MM.1S (cell line): ENCODE measurements at regions not wholly inside any gene's neighbourhood (a gene's known extent, or its start where the extent isn't known, plus 50 kb on each side); places are given as distances from the start of the nearest gene placed in this dataset.

Experiments used
- DNase-seq: peaks from one replicate; pipeline ENCODE4 v3.0.0-alpha.2; 2015
- H2AFZ ChIP-seq: fragments of 300-600 bp; sonication (generic); 2 replicates; pipeline ENCODE4 v1.6.0; 2016; ENCODE audit warnings: antibody characterized with exemption, low read length
- H3F3A ChIP-seq: fragments of 300-600 bp; sonication (generic); 2 replicates; pipeline ENCODE4 v1.6.1; 2016; ENCODE audit warnings: mild to moderate bottlenecking, antibody characterized with exemption, low read length, moderate library complexity, mixed read lengths; ENCODE audit not compliant: insufficient read depth
- H3K27ac ChIP-seq: fragments of 300-600 bp; sonication (generic); 2 replicates; pipeline ENCODE4 v1.5.1; 2016; ENCODE audit warnings: mild to moderate bottlenecking, low read length
- H3K27me3 ChIP-seq: fragments of 300-600 bp; sonication (generic); replicated peaks from 2 replicates; pipeline ENCODE4 v1.6.0; 2016; ENCODE audit warnings: low read length; ENCODE audit not compliant: insufficient read depth
- H3K36me3 ChIP-seq: fragments of 300-600 bp; sonication (generic); replicated peaks from 2 replicates; pipeline ENCODE4 v1.6.1; 2016; ENCODE audit warnings: mild to moderate bottlenecking, low read length, mixed read lengths; ENCODE audit not compliant: insufficient read depth
- H3K4me1 ChIP-seq: fragments of 300-600 bp; sonication (generic); 2 replicates; pipeline ENCODE4 v1.6.1; 2016; ENCODE audit warnings: low read length, mixed read lengths
- H3K4me2 ChIP-seq: fragments of 300-600 bp; sonication (generic); 2 replicates; pipeline ENCODE4 v1.6.0; 2016; ENCODE audit warnings: low read depth, low read length
- H3K4me3 ChIP-seq: fragments of 300-600 bp; sonication (generic); 2 replicates; pipeline ENCODE4 v1.5.1; 2016; ENCODE audit warnings: low read length, mixed read lengths
- H3K79me2 ChIP-seq: fragments of 300-600 bp; sonication (generic); 2 replicates; pipeline ENCODE4 v1.6.1; 2016; ENCODE audit warnings: mixed run types, low read length, mixed read lengths
- H3K9ac ChIP-seq: fragments of 300-600 bp; sonication (generic); 2 replicates; pipeline ENCODE4 v1.6.1; 2016; ENCODE audit warnings: low read length, mixed read lengths
- H3K9me2 ChIP-seq: fragments of 300-600 bp; sonication (generic); replicated peaks from 2 replicates; pipeline ENCODE4 v1.6.1; 2016; ENCODE audit warnings: mild to moderate bottlenecking, low read length, mixed read lengths; ENCODE audit not compliant: insufficient read depth
- H3K9me3 ChIP-seq: fragments of 300-600 bp; sonication (generic); replicated peaks from 2 replicates; pipeline ENCODE4 v1.6.1; 2016; ENCODE audit warnings: mild to moderate bottlenecking, low read length, mixed read lengths; ENCODE audit not compliant: insufficient read depth
- H4K20me1 ChIP-seq: fragments of 300-600 bp; sonication (generic); 2 replicates; pipeline ENCODE4 v1.6.1; 2016; ENCODE audit warnings: mild to moderate bottlenecking, low read length, moderate library complexity, mixed read lengths; ENCODE audit not compliant: insufficient read depth
- EZH2 ChIP-seq: fragments of 300-600 bp; sonication (generic); optimal IDR thresholded peaks from 2 replicates; pipeline ENCODE3; 2017; ENCODE audit warnings: low read depth, mild to moderate bottlenecking, antibody characterized with exemption, low read length, mixed read lengths
- EZH2phosphoT487 ChIP-seq: fragments of 300-600 bp; sonication (generic); IDR thresholded peaks from 2 replicates; pipeline ENCODE4 v1.6.1; 2018; ENCODE audit warnings: antibody characterized with exemption, low read length
- TF ChIP-seq, protein P1 (sequence below): fragments of 300-600 bp; sonication (generic); IDR thresholded peaks from 2 replicates; pipeline ENCODE4 v1.5.1; 2016; ENCODE audit warnings: antibody characterized with exemption, low read length, mixed read lengths

DNA sequence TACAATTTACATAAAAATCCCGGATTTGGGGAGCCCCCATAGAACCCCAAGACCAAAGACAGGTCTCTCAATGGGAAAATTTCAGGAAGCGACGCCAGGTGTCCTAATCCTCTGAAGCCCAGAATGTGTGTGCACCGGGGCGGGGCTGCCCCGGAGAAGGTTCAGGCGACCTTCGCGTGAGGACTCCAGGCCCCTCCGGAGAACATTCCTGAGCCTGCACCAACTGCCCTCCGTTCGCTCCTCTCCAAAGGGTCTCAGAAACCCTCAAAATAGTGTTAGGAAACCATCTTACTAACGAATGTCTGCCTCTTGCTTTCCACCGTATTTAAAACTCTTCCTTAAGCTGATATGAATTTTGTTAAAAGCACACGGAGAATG is 78.5 kb upstream of the INSIG1 start:
- DNase-seq: no peak
- Histone ChIP-seq H3K9ac (no peak overlapping the region), H4K20me1 (no peaks in the 10 kb centered on the region), H3K4me2 (no peak overlapping the region), H3K27ac (no peak overlapping the region), H3K79me2 (no peaks in the 10 kb centered on the region), H3K4me1 (no peaks in the 10 kb centered on the region), H3F3A (no peaks in the 10 kb centered on the region), H3K9me3 (no peaks in the 10 kb centered on the region), H3K36me3 (no peaks in the 10 kb centered on the region), H3K27me3 (0 out of 2 replicates have a peak, but pooled peaks cover 20% of the 10 kb centered on the region), H3K9me2 (no peaks in the 10 kb centered on the region), H3K4me3 (no peak overlapping the region), H2AFZ (no peak overlapping the region)
- TF ChIP-seq EZH2phosphoT487: no peak
- TF ChIP-seq, protein P1, sequence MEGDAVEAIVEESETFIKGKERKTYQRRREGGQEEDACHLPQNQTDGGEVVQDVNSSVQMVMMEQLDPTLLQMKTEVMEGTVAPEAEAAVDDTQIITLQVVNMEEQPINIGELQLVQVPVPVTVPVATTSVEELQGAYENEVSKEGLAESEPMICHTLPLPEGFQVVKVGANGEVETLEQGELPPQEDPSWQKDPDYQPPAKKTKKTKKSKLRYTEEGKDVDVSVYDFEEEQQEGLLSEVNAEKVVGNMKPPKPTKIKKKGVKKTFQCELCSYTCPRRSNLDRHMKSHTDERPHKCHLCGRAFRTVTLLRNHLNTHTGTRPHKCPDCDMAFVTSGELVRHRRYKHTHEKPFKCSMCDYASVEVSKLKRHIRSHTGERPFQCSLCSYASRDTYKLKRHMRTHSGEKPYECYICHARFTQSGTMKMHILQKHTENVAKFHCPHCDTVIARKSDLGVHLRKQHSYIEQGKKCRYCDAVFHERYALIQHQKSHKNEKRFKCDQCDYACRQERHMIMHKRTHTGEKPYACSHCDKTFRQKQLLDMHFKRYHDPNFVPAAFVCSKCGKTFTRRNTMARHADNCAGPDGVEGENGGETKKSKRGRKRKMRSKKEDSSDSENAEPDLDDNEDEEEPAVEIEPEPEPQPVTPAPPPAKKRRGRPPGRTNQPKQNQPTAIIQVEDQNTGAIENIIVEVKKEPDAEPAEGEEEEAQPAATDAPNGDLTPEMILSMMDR: no peak
- TF ChIP-seq EZH2: no peak

GRCh38 chr7:155219947-155220769 is 77.5 kb upstream of the INSIG1 start:
- no peak overlapping the region for H3K4me2 ChIP-seq
- H3K4me3 ChIP-seq: no peak overlapping the region
- no peak for TF ChIP-seq EZH2
- TF ChIP-seq EZH2phosphoT487: no peak
- TF ChIP-seq, protein P1: no peak
- no peak for DNase-seq
- no peaks in the 10 kb centered on the region for H3K9me2 ChIP-seq
- no peaks in the 10 kb centered on the region for H4K20me1 ChIP-seq
- H3F3A ChIP-seq: no peaks in the 10 kb centered on the region
- H3K27me3 ChIP-seq: peaks cover 25% of the 10 kb centered on the region
- H3K36me3 ChIP-seq: no peaks in the 10 kb centered on the region
- no peaks in the 10 kb centered on the region for H3K9me3 ChIP-seq
- no peaks in the 10 kb centered on the region for H3K4me1 ChIP-seq
- H3K27ac ChIP-seq: no peak overlapping the region
- H2AFZ ChIP-seq: no peak overlapping the region
- no peaks in the 10 kb centered on the region for H3K79me2 ChIP-seq
- no peak overlapping the region for H3K9ac ChIP-seq

DNA sequence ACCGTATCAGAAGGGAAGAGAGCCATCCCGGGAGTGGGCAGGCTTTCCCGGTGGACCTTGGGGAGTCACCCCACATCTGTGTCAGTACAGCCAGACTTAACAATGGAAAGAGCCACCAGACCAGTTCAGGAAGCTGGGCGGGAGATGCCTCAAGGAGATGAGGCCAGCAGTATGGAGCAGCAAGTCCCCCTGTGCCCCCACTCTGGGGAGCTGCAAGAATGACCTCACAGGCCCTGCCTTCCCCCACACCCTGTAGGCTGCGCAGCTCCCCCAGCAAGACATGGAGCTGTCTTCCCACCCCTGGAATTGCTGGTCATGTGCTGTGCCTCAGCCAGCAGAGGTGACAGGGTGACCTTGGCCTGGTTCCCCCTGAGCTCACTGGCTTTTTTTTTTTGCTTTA is 76.8 kb upstream of the INSIG1 start:
- Histone ChIP-seq H2AFZ (no peak overlapping the region), H3K79me2 (no peaks in the 10 kb centered on the region), H3F3A (no peaks in the 10 kb centered on the region), H4K20me1 (no peaks in the 10 kb centered on the region), H3K9ac (no peak overlapping the region), H3K4me1 (no peaks in the 10 kb centered on the region), H3K36me3 (no peaks in the 10 kb centered on the region), H3K27ac (no peak overlapping the region), H3K9me3 (no peaks in the 10 kb centered on the region), H3K4me2 (no peak overlapping the region), H3K4me3 (no peak overlapping the region), H3K27me3 (peaks cover 32% of the 10 kb centered on the region), H3K9me2 (no peaks in the 10 kb centered on the region)
- DNase-seq: no peak
- no peak for TF ChIP-seq EZH2
- TF ChIP-seq, protein P1: no peak
- TF ChIP-seq EZH2phosphoT487: no peak
